ENCODE measurements at regions not wholly inside any gene's neighbourhood (a gene's known extent, or its start where the extent isn't known, plus 50 kb on each side); places are given as distances from the start of the nearest gene placed in this dataset.

- TF ChIP-seq EP300 (IDR thresholded peaks at IDR 0.05), result no peak
- TF ChIP-seq POLR2A (IDR thresholded peaks at IDR 0.05), result no peak
Measured at GRCh38 chr12:73629893-73630831, 907.5 kb upstream of the ATXN7L3B start.

Data from suprapubic skin (tissue), 2 donors.